Fibroblast of pulmonary artery (primary cell): ENCODE measurements at regions not wholly inside any gene's neighbourhood (a gene's known extent, or its start where the extent isn't known, plus 50 kb on each side); places are given as distances from the start of the nearest gene placed in this dataset.

Experiments used
- DNase-seq: peaks from one replicate; pipeline ENCODE4 v3.0.0-alpha.2; 2010; ENCODE audit warnings: low read depth
- H3K4me3 ChIP-seq: replicated peaks from 2 replicates; pipeline ENCODE4 v1.5.1; 2011; ENCODE audit warnings: low read depth, mild to moderate bottlenecking, control low read depth, low read length, moderate library complexity
- CTCF ChIP-seq: IDR thresholded peaks from 2 replicates; pipeline ENCODE4 v1.5.1; 2011; ENCODE audit warnings: mild to moderate bottlenecking, control low read depth, low read length, inconsistent platforms; ENCODE audit errors: missing control alignments

- TF ChIP-seq CTCF = no peak
- peak; percentile 3 for DNase-seq
- H3K4me3 ChIP-seq = no peak overlapping the region
Measured at GRCh38 chr11:109236696-109237095, 185.3 kb upstream of the C11orf87 start.

- H3K4me3 ChIP-seq = no peak overlapping the region
- TF ChIP-seq CTCF = no peak
- DNase-seq = no peak
Measured at GRCh38 chr11:109237636-109238035, 184.4 kb upstream of the C11orf87 start.

GRCh38 chr11:109241988-109242536 is 179.9 kb upstream of the C11orf87 start:
- H3K4me3 ChIP-seq = no peak overlapping the region
- no peak for TF ChIP-seq CTCF
- DNase-seq = no peak

DNA sequence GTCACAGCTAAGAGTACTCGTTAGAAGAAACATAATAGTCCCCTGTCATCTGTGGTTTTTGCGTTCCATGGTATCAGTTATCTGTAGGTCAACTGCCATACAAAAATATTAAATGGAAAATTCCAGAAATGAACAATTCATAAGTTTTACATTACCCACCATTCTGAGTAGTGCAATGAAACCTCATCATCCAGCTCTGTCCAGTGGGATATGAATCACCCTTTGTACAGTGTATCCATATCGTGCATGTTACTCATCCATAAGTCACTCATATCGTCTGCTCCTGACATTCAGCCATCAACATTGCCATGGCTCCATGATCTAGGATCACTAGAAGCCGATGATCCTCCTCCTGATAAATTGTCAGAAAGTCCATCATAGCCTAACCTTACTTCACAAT is 174.9 kb upstream of the C11orf87 start:
- DNase-seq = peak; percentile 28
- no peak overlapping the region for H3K4me3 ChIP-seq
- TF ChIP-seq CTCF = no peak

DNA sequence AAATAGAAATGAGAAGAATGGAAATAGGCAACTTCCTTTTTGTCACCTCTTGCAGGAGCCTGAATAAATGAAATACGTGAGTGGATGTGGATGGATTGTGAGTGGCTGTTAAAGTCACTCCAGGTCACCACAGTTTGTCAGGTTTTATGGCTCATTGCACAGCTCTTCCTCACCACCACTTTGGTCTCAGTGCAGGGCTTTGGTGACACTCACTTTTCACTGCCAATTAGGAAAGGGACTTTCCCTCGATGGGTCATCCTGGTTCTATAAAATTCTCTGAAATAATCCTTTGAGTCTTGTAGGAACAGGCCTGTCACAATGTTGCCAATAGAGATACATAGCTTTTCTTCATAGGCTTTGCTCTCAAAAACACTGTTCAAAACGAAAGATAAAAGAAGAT is 172.4 kb upstream of the C11orf87 start:
- TF ChIP-seq CTCF = no peak
- no peak overlapping the region for H3K4me3 ChIP-seq
- no peak for DNase-seq

- no peak for TF ChIP-seq CTCF
- no peak for DNase-seq
- H3K4me3 ChIP-seq = no peak overlapping the region
Measured at GRCh38 chr11:109251230-109251629, 170.8 kb upstream of the C11orf87 start.

DNA sequence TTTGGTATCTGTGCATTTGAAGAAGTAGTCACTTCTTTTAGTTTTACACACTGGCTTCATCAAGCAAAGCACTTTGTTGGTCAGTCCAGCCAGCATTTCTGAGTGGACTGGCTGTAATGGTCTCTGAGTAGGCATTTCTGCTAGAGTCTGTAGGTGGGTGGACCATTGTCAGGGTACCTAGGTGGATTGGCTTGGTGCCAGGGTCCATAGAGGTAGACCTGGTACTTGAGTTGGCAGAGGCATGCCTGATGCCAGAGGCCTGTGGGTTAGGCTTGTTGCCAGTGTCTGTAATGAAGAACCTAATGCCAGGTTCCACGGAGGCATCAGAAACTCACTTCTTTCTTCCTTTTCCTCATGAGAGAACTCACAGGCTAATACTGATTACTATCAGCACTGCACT is 157.9 kb upstream of the C11orf87 start:
- H3K4me3 ChIP-seq = no peak overlapping the region
- DNase-seq = no peak
- no peak for TF ChIP-seq CTCF
